CD4-positive, alpha-beta T cell treated with Interleukin-17A for 4 hours (primary cell): ENCODE measurements at regions not wholly inside any gene's neighbourhood (a gene's known extent, or its start where the extent isn't known, plus 50 kb on each side); places are given as distances from the start of the nearest gene placed in this dataset.

Source experiments
- DNase-seq: peaks from one replicate; pipeline ENCODE4 v3.0.0-alpha.2; 2020; ENCODE audit warnings: mixed read lengths

DNA sequence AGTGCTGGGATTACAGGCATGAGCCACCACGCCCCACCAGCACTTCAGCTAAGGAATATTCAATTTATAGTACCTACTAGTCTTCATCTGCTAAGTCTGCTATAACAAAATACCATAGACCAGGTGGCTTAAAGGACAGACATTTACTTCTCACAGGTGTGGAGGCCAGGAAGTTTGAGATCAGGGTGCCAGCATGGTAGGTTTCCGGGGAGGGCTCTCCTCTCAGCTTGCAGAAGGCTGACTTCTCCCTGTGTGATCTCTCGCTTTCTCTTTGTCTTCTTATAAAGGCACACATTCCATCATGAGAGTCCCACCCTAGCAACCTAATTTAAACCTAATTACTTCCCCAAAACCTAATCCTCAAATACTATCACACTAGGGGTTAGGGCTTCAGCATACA, 433.0 kb downstream of the INSC start:
- no peak for DNase-seq

DNA sequence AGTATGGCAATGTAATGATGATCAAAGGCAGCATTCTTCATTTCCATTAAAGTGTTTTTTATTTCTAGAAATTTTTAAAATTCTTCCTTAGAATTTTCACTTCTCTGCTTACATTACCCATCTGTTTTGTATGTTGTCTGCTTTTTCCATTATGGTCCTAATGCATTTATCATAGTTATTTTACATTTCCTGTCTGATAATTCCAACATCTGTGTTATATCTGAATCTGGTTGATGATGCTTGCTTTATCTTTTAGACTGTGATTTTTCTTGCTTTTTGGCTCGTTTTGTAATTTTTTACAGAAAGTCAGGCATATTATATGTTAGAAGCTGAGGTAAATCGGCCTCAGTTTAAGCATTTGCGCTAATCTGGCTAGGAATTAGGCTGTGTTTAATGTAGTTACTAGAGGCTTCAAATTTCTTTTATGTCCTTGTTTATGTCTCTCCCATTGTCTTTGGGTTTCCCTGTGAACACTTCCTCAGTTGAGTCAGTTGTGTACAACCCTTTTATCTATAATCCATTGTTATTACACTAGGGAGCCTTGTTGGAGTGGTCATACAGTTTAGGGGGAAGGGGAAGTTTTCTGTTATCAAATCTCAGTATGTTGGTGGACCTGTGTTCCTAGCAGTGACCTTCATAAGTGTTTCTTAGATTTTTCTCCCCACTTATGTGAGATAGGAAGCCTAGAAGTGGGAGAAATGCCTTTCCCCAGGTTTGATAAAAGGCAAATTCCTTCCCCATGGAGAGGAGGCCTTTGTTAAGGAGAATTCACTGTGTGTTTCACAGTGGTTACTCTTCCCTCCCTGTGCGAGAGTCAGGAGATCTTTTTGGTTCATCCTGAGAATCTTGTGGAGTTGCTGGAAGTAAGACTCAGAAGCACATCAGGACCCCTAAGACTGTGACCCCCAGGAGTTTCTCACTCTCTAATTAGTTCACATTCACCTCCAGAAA, 437.5 kb downstream of the INSC start:
- DNase-seq = no peak

DNA sequence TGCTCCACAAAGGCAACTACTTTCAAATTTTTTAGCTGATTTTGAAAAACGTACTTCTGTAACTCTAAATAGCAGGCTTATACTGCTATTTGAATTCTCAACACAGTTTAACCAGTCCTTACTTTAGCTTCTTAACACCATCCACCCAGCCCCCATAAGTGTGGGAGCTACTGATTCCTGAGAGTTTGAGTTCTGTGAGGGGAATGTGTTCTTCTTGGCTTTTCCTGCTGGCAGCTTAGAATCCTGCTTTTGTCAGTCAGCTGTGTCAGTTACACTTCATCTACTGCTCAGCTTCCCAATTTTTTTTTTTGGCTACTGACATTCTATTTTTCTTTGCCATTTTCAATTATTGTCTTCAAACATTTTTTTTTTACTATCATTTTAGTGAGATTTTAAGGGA, 440.4 kb downstream of the INSC start:
- no peak for DNase-seq

DNA sequence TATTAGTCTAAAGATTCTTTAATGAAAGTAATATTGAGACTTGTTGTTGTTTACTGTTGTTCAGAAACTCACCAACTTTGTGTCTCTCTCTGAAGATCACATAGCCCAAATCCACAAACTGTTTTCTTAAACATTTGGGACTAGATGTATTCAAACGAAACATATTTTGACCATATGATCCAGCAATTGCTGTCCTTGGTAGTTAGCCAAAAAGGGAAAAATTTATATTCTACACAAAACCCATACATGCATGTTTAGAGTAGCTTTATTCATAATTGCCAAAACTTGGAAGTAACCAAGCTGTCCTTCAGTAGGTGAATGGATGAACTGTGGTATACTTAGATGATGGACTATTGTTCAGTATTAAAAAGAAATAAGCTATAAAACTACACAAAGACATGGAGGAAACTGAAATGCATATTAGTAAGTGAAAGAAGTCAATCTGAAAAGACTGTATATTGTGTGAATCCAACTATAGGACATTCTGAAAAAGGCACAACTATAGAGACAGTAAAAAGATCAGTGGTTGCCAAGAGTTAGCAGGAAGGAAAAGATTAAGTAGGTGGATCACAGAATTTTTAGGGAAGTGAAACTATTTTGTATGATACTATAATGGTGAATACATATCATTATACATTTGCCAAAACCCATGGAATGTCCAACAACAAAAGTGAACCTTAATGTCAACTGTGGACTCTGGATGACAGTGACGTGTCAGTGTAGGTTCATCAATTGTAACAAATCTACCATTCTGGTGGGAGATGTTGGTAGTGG, 442.9 kb downstream of the INSC start:
- no peak for DNase-seq

DNA sequence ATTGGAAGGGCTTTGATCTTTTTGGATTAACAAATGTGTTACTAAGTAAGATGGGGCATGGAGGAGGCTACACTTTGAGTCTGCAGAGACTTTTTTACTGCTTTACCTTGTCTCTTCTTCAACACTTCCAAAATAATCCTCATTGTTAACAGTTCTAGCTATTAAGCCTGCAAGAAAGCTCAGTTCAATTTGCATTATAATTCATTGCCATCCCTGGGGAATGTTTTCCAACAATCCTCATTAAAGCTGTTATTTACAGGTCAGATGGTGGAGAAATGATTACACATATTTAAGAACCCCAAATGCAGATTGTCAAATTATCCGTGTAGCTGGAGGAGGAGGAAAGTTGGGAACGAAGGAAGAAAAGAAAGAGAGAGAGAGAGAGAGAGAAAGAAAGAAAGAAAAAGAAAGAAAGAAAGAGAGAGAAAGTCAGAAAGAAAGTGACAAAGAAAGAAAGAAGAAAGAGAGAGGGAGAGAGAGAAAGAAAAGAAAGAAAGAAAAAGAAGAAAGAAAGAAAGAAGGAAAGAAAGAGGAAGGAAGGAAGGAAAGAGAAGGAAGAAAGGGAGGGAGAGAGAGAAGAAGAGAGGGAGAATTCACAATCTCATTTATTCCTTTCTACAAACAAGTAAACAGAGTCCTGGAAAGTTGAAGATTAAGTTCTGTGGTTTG, 443.9 kb downstream of the INSC start:
- DNase-seq = no peak

DNA sequence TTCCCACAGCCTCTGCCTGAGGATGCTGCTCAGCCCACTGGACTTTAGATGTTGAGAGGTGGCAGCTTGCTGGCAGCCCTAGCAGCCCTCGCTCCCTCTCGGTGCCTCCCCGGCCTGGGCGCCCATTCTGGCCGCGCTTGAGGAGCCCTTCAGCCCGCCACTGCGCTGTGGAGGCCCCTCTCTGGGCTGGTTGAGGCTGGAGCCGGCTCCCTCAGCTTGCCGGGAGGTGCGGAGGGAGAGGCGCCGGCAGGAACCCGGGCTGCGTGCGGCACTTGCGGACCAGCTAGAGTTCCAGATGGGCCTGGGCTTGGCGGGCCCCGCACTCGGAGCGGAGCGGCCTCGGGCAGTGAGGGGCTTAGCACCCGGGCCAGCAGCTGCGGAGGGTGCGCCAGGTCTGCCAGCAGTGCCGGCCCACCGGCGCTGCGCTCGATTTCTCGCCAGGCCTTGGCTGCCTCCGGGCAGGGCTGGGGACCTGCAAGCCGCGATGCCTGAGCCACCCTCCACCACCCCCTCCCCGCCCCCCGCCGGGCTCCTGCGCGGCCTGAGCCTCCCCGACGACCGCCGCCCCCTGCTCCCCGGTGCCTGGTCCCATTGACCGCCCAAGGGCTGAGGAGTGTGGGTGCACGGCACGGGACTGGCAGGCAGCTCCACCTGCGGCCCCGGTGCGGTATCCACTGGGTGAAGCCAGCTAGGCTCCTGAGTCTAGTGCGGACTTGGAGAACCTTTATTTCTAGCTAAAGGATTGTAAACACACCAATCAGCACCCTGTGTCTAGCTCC, 446.2 kb downstream of the INSC start:
- DNase-seq = no peak

DNA sequence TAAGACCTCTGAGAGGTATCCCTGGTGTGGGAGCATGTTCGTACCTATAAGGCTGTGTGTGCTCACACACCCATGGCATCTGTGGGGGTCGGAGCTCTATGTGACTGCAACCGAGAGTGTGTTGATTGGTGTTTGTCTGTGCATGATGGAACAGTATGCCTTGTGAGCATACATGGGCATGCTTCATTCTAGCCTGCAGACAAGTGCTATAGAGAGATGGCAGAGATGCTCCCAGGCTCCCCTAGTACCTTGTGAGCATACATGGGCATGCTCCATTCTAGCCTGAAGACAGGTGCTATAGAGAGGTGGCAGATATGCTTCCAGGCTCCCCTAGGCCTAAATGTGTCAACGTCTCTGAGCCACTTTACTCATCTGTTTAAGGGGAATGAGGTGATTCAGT, 447.5 kb downstream of the INSC start:
- DNase-seq = no peak

DNA sequence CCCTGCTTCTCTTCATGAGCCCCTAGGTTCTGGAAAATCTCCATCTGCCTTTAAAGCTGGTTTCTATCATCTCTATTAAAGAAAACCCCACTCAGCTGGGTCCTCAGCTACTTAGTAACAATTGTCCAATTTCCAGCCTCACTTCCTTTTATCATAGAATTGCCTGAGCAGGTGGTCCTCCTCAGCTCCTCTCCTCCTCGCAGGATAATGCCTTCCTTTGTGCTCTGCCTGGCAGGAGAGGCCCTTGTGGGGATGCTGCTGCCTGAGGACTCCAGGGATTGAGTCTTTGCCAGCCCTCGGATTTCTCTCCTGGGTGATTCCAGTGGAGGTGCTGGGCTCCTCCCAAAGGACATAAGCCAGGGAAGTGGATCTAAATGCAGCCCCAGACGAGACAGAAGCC, 448.3 kb downstream of the INSC start:
- no peak for DNase-seq

DNA sequence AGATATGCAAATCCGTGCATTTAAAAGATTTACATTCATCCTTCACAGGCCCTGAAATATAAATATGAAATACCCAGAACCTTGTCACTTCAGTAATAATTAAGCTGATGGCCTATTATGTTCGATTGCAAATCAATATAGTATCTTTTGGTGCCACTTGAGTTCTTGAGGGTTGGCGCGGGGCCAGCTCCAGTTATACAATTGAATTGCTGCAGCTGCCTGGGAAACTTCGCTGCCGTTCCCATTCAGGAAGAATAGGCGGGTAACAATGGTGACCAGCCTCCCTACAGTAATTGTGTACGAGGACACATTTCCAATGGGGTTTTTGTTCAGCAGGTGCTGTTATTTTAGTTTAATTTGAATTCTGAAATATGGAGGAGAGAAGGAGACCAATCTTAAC, 451.2 kb downstream of the INSC start:
- no peak for DNase-seq

DNA sequence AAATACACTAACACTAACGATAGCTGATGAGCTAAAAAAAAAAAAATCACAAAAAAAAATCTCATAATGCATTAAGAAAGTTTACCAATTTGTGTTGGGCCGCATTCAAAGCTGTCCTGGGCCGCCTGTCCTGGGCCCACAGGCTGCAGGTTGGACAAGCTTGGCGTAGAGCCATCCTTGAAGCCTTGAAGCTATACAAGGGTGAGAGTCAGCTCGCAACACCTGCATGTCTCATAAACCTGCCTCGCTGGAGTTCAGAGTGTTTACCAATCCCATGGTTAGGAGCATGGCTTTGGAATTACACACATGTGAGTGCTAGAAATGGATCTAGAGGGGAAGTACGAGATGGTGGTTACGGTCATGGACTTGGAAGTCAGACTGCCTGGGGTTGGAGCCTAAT, 453.7 kb downstream of the INSC start:
- no peak for DNase-seq

DNA sequence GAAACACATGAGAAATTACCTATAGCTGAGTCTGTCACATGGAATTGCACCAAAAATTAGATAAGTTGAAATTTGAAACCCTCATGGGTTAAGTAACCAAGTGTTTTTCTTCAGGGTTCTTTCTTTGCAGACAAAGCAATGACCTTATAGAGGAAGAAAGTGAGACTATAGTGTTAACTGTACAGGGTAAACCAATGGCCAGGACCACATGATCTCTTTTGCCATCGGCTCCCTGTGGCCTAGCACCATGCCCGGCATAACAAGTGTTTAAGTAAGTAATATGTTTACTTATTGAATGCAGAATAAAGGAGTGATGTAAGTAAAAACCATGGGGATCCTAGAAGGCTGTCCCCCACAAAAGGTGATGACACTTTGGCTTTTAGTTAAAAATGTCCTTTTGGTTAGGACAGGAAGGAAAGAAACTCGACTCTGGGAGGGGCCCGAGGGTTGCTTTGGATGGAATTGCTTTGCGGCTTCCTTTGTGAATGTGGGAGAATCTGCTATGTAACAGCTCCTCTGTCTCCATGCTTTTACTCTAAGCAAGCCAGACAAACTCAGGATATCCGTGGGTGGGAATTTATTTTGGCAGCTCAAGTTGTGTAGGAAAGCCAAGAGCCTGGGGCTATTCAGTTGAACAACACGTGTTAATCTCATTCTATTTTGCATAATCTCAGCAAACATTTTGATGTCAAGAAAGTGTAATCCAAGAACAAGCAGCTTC, 454.7 kb downstream of the INSC start:
- no peak for DNase-seq

DNA sequence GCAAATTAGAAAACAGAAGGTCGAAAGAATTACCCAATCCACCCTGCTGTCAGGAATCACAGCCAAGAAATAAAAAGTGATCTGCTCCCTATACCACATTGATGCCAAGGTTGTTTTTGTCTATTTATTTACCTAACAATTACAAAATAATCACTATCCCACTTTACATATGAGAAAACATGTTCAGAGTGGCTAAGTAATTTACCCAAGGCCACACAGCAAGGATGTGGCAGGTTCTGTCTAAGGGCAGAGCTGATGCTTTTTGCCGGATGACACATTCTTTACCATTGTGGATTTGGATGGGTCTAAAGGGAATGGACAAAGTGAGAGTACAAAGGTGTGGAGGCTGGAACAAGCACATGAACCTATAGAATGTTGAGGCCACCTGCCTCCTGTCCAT, 460.7 kb downstream of the INSC start:
- DNase-seq = no peak

DNA sequence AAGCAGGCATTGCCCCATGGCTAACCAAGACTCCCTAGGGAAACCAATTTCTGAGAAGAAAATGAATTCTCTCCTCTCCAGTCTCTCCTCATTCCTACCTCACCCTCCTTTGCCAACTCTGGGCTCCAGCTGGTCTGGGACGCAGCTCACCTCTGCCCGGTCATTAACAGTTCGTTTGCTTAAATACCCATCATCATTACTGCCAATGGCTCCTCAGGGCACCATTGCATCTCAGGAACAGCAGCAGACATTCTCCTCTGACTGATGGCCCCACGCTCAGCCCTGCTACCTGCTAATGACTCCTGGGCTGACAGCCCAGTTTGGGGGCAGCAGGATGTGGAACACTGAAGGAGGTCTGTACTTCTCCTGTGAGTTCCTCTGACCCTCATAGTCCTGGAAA, 462.0 kb downstream of the INSC start:
- DNase-seq = no peak

DNA sequence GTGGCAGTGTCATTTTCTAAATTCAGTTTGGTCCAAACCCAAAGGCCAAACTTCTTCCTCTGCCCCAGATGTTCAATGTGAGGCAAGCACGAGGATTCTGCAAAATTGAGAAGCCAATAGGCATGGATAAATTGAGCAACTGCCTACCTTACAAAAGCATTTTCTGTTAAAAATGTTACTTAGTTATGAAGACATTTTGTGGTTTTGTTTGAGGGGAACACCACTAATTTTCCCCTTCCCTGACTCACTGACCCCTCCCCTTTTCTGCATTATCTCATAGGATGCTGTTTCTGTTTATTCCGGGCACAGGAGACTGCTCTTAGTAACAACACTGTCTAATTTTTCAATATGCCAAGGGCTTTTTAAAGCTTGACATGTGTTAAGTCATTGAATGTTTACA, 462.8 kb downstream of the INSC start:
- DNase-seq = no peak

DNA sequence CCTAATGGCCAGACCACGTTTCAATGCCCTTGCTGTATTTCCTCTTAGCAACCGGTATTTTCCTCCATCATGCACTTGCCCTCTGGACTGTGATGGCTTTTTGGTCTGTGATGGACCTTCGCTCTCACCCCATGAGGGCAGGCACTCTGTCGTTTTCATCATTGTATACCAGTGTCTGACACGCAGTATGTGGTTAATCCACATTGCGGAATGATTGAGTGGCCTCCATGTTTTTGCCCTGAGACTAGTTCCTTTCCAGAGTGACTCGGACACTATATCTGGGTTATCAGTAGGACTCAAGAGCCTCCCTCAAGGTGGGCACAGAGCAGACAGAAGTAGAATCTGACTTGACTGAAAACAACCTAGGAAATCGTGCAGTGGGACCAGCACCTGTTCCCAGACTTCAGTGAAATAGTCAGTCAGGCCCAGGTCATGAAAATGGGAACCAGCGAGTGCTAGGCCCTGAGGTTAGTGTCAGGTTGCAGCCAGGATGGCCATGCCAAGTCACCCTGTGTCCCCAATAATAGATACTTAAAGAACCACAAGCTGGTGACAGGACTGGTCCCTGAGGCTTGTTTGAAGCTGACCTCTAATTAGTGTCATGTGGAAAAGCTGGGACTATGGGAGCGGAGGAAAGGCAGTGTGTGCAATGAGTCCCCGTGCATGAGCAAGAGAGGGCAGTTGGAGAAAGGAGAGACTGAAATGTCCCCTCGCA, 464.7 kb downstream of the INSC start:
- no peak for DNase-seq

DNA sequence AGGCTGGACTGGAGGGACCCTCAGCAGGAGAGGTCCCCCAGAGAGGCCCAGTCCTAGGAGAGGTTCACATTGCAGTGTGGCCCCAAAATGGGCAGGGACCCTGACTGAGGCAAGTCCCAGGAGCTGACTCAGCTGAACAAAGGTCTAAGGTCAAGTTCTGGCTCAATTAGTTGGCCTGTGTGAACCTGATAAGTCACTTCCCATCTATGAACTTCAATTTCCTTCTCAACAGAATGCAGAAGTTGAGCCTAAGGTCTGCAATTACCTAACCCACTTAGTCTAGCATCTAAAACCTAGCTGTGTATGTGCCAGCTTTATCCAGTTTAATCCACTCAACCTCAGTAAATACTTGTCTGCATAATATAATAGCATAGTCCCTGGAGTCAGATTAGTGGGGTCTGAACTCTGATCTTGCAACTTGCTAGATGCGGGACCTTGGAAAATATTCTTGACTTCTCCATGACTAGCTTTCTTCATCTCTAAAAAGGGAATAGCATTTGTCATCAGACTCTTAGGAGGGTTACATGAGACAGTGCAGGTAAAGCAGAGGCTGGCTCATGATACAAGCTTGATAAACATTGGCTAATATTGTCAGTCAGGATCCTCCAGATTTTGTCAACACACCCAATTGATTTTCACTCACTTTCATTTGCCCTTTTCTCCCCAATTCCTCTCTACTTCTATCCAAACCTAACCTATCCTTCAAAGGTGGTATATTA, 465.5 kb downstream of the INSC start:
- DNase-seq = no peak

DNA sequence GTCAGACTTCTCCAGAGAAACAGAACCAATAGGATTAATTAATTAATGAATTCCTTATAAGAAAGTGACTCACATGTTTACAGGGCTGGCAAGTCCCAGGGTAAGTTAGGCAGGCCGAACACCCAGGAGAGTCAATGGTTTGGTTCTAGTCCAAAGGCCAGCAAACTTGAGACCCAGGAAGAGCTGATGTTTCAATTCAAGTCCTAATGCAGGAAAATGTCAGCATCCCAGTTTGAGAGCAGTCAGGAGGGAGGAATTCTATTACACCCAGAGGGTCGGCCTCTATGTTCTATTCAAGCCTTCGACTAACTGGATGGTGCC, 466.0 kb downstream of the INSC start:
- DNase-seq = no peak

DNA sequence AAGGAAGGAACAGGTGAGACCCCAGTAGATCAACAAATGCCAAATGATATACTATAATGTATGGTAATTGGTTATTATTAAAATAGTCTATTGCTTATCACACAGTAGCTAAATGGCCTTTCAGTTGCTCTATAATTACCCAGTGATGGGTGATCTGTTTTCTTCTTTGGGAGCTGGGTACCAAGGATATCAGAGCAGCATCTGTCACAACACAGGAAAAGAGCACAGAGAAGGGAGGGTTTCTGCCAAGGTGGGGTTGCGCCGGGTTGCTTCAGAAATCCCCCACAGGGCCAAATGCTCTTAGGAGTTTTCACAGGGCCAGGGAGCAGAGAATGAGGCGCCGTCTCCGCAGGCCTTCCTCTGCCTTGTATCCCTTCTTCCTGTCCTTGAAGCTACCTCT, 469.4 kb downstream of the INSC start:
- DNase-seq = no peak

DNA sequence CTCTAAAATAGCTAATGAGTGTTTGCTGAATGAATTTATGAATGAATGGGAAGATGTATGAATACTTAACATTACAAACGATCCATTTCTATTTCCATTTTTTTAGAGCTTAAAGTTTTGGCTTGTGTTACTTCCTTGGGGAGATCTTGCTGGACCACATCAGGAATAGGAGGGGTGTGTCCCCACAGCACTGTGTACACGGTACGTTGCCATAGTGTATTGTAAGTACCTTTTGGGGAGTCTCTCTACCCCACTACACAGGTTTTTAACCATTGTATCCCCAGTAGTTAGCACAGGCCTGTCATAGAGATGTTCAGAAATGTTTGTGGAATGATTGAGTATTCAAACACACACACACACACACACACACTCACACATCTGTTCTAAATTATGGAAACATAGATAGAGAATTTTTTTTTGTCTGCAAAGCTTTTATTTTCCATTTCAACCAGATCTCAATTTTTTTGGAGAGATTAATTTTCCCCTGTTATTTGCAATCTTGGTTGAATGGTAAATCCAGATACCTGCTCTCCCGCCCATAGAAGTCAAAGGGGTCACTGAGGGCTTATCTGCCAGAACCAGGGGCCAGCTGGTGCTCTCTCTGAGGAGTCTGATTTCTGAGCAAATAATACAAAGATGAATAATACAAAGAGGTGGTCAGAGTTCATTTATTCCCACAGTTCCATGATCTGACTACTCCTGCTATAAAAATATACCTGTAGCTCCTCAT, 471.0 kb downstream of the INSC start:
- no peak for DNase-seq
